Pancreas (tissue), 10 donors: ENCODE measurements at regions not wholly inside any gene's neighbourhood (a gene's known extent, or its start where the extent isn't known, plus 50 kb on each side); places are given as distances from the start of the nearest gene placed in this dataset.

Experiments
- ATAC-seq, 4 donors: fragments of 200-7000 bp; cut with Tn5 transposase; one replicate each; pipeline versions ENCODE4 v1.8.0 to v1.9.1; 2020; ENCODE audit warnings: mild to moderate bottlenecking in 4 of 4, moderate library complexity in 4 of 4
- DNase-seq, 6 donors: peaks; one replicate each; pipeline ENCODE4 v3.0.0-alpha.2; 2020
- FAIRE-seq: peaks from 2 replicates; lab custom pipeline; 2012; peaks lifted over from hg19 to GRCh38; lab: Jason Lieb, UNC
- H3K27ac ChIP-seq, 4 donors: fragments of 200-600 bp; sonication (generic); 1 replicate in 3 of 4; 2 replicates in 1 of 4; pipeline versions ENCODE4 v1.5.0 to v1.8.0; 2020
- H3K27me3 ChIP-seq, 4 donors: fragments of 200-600 bp; one replicate each; pipeline ENCODE4 v1.8.0; 2021
- H3K36me3 ChIP-seq, 3 donors: fragments of 200-600 bp; sonication (generic) in 1 of 3; one replicate each; pipeline versions ENCODE4 v1.5.0 to v1.8.0; 2020 to 2021
- H3K4me1 ChIP-seq, 3 donors: fragments of 200-600 bp; one replicate each; pipeline ENCODE4 v1.8.0; 2021
- H3K4me3 ChIP-seq, 4 donors: fragments of 200-600 bp; sonication (generic) in 2 of 4; one replicate each; pipeline versions ENCODE4 v1.5.0 to v1.8.0; 2020 to 2021
- H3K9me3 ChIP-seq, 4 donors: fragments of 200-600 bp; one replicate each; pipeline ENCODE4 v1.8.0; 2021
- WGBS, 2 donors: extraction: QIAGEN DNeasy Blood & Tissue Kit; methylation state at CpG; one replicate each; pipeline ENCODE4 v1.1.7; 2013; 5-methylcytosine and 5-hydroxymethylcytosine counted together
- intact Hi-C, 3 donors: fragments of 100-400 bp; cut with DNase I; formaldehyde crosslinking; loops; one replicate each; pipeline versions ENCODE4 v1.11.1 to v1.14.2; 2022
- TF ChIP-seq, protein P1 (sequence below), 4 donors: fragments of 200-600 bp; sonication (generic) in 3 of 4; IDR thresholded peaks; one replicate each; pipeline versions ENCODE4 v1.5.0 to v1.8.0; 2021; ENCODE audit warnings: antibody characterized with exemption in 4 of 4
- donor health status: healthy with polysubstance abuse.
- donor health status: DM: no; HTN: no; CAD: no; lungs with moderate emphysema.
- donor health status: DM: no; HTN: no; CAD: no.
- donor health status: control.
- donor health status: control.
- donor health status: Bipolar disorder and iron deficiency.
- donor health status: DM: yes; HTN: yes; CAD: no.
- donor health status: DM: no; HTN: no; CAD: no.
- donor health status: DM: no; HTN: no; CAD: no.
- donor health status: DM: yes; HTN: yes; CAD: no.

DNA sequence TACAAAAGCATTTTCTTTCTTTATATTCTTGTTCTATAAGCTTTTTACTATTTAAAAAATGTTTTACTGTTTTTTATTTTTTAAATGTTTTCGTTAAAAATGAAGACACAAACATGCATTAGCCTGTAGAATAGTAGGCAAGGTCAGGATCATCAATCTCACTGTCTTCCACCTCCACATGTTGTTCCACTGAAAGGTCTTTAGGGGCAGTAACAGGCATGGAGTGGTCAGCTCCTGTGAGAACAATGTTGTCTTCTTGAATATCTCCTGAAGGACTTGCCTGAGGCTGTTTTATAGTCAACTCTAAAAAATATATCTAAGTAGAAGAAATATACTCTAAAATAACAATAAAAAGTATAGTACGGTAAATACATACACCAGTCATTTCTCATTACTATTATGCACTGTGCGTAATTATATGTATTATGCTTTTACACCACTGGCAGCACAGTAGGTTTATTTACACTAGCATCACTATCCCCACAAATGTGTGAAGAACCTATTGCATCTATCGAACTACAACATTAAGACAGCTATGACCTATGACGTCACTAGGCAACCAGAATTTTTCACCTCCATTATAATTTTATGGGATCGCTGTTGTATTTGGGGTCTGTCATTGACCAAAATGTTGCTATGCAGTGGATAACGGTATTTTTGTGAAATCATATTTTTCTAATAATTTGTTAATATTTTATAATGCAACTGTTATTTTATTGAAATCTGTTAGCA, 764.3 kb downstream of the METTL4 start:
- ATAC-seq (no peak), FAIRE-seq (no peak), DNase-seq (no peak)
- Histone ChIP-seq H3K27me3 (no peaks in the 10 kb centered on the region), H3K9me3 (no peaks in the 10 kb centered on the region), H3K4me1 (no peaks in the 10 kb centered on the region), H3K27ac (no peak overlapping the region), H3K36me3 (no peaks in the 10 kb centered on the region), H3K4me3 (no peak overlapping the region)
- WGBS, 2 donors, result 75 to 81% methylated on average over 7 of the region's 7 CpGs
- intact Hi-C loops, result no loop called here
- TF ChIP-seq, protein P1, sequence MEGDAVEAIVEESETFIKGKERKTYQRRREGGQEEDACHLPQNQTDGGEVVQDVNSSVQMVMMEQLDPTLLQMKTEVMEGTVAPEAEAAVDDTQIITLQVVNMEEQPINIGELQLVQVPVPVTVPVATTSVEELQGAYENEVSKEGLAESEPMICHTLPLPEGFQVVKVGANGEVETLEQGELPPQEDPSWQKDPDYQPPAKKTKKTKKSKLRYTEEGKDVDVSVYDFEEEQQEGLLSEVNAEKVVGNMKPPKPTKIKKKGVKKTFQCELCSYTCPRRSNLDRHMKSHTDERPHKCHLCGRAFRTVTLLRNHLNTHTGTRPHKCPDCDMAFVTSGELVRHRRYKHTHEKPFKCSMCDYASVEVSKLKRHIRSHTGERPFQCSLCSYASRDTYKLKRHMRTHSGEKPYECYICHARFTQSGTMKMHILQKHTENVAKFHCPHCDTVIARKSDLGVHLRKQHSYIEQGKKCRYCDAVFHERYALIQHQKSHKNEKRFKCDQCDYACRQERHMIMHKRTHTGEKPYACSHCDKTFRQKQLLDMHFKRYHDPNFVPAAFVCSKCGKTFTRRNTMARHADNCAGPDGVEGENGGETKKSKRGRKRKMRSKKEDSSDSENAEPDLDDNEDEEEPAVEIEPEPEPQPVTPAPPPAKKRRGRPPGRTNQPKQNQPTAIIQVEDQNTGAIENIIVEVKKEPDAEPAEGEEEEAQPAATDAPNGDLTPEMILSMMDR (IDR thresholded peaks at IDR 0.05), result no peak

DNA sequence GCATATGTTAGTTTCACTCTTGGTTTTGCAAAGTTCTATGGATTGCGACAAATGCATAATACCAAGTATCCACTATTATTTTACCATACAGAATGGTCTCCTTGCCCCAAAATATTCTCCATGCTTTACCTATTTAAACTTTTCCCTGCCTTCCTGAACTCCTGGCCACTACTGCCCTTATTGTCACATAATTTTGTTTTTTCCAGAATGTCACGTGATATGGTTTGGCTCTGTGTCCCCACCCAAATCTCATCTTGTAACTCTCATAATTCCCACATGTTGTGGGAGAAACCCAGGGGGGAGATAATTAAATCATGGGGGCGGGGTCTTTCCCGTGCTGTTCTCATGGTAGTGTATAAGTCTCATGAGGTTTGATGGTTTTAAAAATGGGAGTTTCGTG, 760.0 kb downstream of the METTL4 start:
- ATAC-seq (no peak), DNase-seq (no peak), FAIRE-seq (no peak)
- Histone ChIP-seq H3K4me1 (no peaks in the 10 kb centered on the region), H3K4me3 (no peak overlapping the region), H3K9me3 (no peaks in the 10 kb centered on the region), H3K27me3 (no peaks in the 10 kb centered on the region), H3K27ac (no peak overlapping the region), H3K36me3 (no peaks in the 10 kb centered on the region)
- 74 to 84% methylated on average over 5 of the region's 5 CpGs for WGBS, 2 donors
- TF ChIP-seq, protein P1 (IDR thresholded peaks at IDR 0.05), result no peak
- intact Hi-C loops, result no loop called here

DNA sequence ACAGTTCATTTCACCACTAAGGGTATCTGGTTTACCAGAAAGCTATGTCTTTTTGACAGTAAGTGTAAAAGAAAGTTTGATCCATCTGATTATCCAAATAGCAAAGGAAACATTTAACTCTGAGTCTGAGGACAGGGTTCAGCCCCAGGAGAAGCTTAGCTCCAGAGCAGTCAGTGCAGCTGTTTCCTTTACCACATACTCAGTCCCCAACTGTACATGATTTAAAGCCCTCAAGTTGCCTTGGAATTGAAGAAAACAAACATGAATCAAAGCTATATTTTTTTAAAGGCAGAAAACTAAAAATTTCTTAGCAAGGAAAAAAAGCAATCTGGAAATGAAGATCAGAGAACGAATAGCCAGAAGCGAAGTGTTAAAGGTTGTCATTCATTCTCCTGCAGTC, 746.0 kb downstream of the METTL4 start:
- intact Hi-C loops, result no loop called here

DNA sequence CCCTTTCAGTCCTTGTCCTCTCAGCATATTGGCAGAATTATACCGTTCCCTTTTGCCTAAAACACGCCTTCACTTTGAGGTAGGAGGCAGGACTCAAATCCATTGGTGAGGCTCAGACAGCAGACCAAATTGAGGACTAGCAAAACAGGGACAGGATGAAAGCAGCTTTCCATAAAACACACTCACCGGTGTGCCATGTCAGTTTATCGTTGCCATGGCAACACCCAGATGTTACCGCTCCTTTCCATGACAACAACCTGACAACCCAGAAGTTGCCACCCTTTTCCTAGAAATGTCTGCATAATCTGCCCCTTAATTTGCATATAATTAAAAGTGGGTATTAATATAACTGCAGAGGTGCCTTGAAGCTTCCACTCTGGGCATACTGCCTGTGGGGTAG, 730.4 kb downstream of the METTL4 start:
- DNase-seq, result no peak
- WGBS, 2 donors, result 71 to 79% methylated on average over 5 of the region's 5 CpGs

More for the DNA sequence above, 746.0 kb downstream of the METTL4 start:
- 60 to 74% methylated on average over 2 of the region's 2 CpGs for WGBS, 2 donors
- H3K9me3 ChIP-seq, result no peaks in the 10 kb centered on the region
- no peaks in the 10 kb centered on the region for H3K27me3 ChIP-seq
- H3K4me1 ChIP-seq, result no peaks in the 10 kb centered on the region
- no peak overlapping the region for H3K4me3 ChIP-seq
- ATAC-seq (no peak), FAIRE-seq (no peak), DNase-seq (no peak)
- TF ChIP-seq, protein P1 (IDR thresholded peaks at IDR 0.05), result no peak
- H3K27ac ChIP-seq, result no peak overlapping the region
- H3K36me3 ChIP-seq, result no peaks in the 10 kb centered on the region

DNA sequence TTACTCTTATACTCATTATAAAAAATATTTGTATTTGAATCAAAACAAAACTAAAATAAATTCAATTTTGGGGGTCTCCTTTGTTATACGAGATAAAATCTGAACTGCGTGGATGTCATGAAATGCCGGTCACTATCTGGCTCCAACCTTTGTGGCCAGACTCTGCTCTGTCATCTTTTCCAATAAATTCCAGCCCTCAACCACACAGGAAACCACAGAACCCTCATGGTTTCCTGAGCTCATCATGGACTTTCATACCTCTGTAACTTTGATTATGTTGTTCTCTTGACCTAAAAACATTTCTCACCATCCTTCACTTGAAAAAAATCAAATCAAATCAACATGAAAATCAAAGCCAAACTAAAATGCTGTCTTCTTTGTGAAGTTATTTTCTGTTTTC, 724.7 kb downstream of the METTL4 start:
- TF ChIP-seq, protein P1 (IDR thresholded peaks at IDR 0.05), result no peak
- Histone ChIP-seq H3K9me3 (no peaks in the 10 kb centered on the region), H3K4me3 (no peak overlapping the region), H3K27me3 (no peaks in the 10 kb centered on the region), H3K4me1 (no peaks in the 10 kb centered on the region), H3K36me3 (no peaks in the 10 kb centered on the region), H3K27ac (no peak overlapping the region)
- ATAC-seq (no peak), FAIRE-seq (no peak), DNase-seq (no peak)
- 68 to 74% methylated on average over 3 of the region's 3 CpGs for WGBS, 2 donors
- intact Hi-C loops, result no loop called here

More for the DNA sequence above, 730.4 kb downstream of the METTL4 start:
- intact Hi-C loops, result no loop called here
- Histone ChIP-seq H3K4me1 (no peaks in the 10 kb centered on the region), H3K9me3 (no peaks in the 10 kb centered on the region), H3K36me3 (no peaks in the 10 kb centered on the region), H3K27ac (no peak overlapping the region), H3K27me3 (no peaks in the 10 kb centered on the region), H3K4me3 (no peak overlapping the region)
- TF ChIP-seq, protein P1 (IDR thresholded peaks at IDR 0.05), result no peak
- no peak for ATAC-seq
- FAIRE-seq, result no peak
